Peyer's patch (tissue), 4 donors: ENCODE measurements at regions not wholly inside any gene's neighbourhood (a gene's known extent, or its start where the extent isn't known, plus 50 kb on each side); places are given as distances from the start of the nearest gene placed in this dataset.

Source experiments
- DNase-seq, 3 donors: peaks; one replicate each; pipeline ENCODE4 v3.0.0-alpha.2; 2017 to 2019
- H3K27ac ChIP-seq, 4 donors: fragments of 200-600 bp; sonication (generic); one replicate each; pipeline ENCODE4 v1.5.1; 2016 to 2019
- H3K27me3 ChIP-seq, 2 donors: fragments of 200-600 bp; sonication (generic); one replicate each; pipeline ENCODE4 v1.5.1; 2019
- H3K36me3 ChIP-seq, 3 donors: fragments of 200-600 bp; sonication (generic); one replicate each; pipeline ENCODE4 v1.5.1; 2016 to 2019
- H3K4me1 ChIP-seq, 4 donors: fragments of 200-600 bp; sonication (generic); one replicate each; pipeline ENCODE4 v1.5.1; 2016 to 2019
- H3K4me3 ChIP-seq, 4 donors: fragments of 200-600 bp; sonication (generic); 1 replicate in 3 of 4; 2 replicates in 1 of 4; pipeline ENCODE4 v1.5.1; 2016 to 2019; ENCODE audit warnings: mild to moderate bottlenecking in 1 of 4
- H3K9me3 ChIP-seq, 4 donors: fragments of 200-600 bp; sonication (generic); one replicate each; pipeline ENCODE4 v1.5.1; 2016 to 2019; ENCODE audit warnings: mild to moderate bottlenecking in 1 of 4
- CTCF ChIP-seq, 6 experiments: fragments of 450-650 bp in 4 of 6; fragments of 200-600 bp in 2 of 6; sonication (generic) in 1 of 6; IDR thresholded peaks; one replicate each; pipeline ENCODE4 v1.5.1; 2017 to 2019; ENCODE audit warnings: antibody characterized with exemption in 6 of 6, mild to moderate bottlenecking in 3 of 6, moderate library complexity in 1 of 6
- POLR2A ChIP-seq, 2 donors: fragments of 450-650 bp; IDR thresholded peaks; one replicate each; pipeline ENCODE4 v1.5.1; 2017; ENCODE audit warnings: antibody characterized with exemption in 2 of 2, mild to moderate bottlenecking in 2 of 2, moderate library complexity in 2 of 2

DNA sequence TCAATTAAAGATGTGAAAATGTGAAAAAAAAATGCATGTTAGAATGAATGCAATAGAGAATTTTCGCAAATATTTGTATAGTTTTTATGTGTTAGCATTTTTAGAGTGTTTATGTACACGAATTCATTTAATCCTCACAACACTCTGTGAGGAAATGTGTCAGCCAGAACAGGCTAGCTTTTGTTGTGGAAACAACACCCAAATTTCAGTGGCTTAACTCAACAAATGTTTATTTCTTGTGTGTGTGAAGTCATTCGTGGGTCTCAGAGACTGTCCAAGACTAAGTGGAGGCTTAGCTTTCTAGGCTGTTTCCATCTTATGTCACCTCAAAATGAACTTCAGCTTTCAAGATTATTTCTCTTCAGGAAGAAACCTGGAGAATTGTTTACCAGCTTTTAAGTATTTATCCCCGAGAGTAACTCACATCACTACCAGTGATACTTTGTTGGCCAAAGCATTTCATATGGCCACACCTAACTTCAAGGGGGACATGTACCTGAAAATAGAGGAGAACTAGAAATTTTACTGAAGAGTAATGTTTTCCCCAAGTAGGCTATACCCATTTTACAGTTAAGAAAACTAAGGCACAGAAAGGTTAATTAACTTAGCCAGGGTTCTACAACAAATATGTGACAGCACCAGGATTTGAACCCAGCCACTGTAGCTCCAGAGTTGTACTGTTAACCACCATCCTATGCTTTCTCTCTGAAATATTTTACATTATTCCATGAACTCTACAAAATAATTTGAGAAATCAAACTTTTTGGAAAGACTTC, 306.1 kb downstream of the QKI start:
- H3K9me3 ChIP-seq, result no peaks in the 10 kb centered on the region
- H3K4me1 ChIP-seq, result no peaks in the 10 kb centered on the region
- DNase-seq, result no peak
- H3K27me3 ChIP-seq, result no peaks in the 10 kb centered on the region
- no peak overlapping the region for H3K27ac ChIP-seq
- no peaks in the 10 kb centered on the region for H3K36me3 ChIP-seq
- no peak for TF ChIP-seq CTCF (IDR thresholded peaks at IDR 0.05)
- TF ChIP-seq POLR2A (IDR thresholded peaks at IDR 0.05), result no peak
- no peak overlapping the region for H3K4me3 ChIP-seq

- no peak overlapping the region for H3K4me3 ChIP-seq
- TF ChIP-seq POLR2A (IDR thresholded peaks at IDR 0.05) (no peak), CTCF (IDR thresholded peaks at IDR 0.05) (no peak)
- H3K36me3 ChIP-seq, result no peaks in the 10 kb centered on the region
- no peaks in the 10 kb centered on the region for H3K27me3 ChIP-seq
- DNase-seq, result no peak
- no peak overlapping the region for H3K27ac ChIP-seq
- H3K4me1 ChIP-seq, result no peaks in the 10 kb centered on the region
- H3K9me3 ChIP-seq, result no peaks in the 10 kb centered on the region
Measured at GRCh38 chr6:163720005-163720404, 305.5 kb downstream of the QKI start.

DNA sequence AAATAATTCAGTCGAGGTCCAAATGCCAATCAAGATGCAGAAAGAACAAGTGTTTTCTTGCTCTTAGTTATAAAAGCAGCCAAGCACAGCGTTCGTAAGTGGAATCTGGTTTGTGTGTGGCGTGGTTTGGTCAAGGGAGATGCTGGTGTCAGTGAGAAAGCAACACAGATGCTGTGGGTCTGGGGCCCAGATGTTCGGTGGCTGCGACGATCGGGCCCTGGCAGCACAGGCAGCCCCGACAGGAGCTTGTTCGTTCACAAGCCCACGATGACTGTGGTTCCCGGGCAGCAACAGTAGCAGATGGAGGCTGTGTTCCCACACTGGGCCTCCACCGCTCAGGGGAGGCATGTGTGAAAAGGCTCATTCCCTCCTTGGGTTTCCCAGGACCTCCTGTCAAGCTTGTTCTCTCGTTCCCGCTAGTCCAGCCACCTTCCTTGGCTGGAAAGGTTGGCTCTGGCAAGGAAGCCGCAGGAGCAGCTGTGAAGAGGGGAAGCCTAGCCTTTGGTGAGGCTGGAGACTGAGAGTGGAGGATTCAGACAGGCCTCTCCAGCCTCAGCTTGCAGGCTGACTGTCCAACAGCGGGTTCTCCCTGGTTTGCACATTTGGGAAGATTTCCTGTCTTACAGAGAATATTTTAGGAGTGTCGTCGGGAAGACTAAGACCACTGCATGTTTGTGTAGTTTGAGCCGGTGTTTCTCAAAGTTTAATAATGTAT, 304.7 kb downstream of the QKI start:
- DNase-seq, result no peak
- H3K4me3 ChIP-seq, result no peak overlapping the region
- no peak for TF ChIP-seq POLR2A (IDR thresholded peaks at IDR 0.05)
- no peak for TF ChIP-seq CTCF (IDR thresholded peaks at IDR 0.05)
- no peaks in the 10 kb centered on the region for H3K27me3 ChIP-seq
- H3K36me3 ChIP-seq, result no peaks in the 10 kb centered on the region
- H3K9me3 ChIP-seq, result no peaks in the 10 kb centered on the region
- H3K27ac ChIP-seq, result no peak overlapping the region
- H3K4me1 ChIP-seq, result no peaks in the 10 kb centered on the region

GRCh38 chr6:163718537-163718936, 304.0 kb downstream of the QKI start:
- no peak for DNase-seq
- H3K27me3 ChIP-seq, result no peaks in the 10 kb centered on the region

DNA sequence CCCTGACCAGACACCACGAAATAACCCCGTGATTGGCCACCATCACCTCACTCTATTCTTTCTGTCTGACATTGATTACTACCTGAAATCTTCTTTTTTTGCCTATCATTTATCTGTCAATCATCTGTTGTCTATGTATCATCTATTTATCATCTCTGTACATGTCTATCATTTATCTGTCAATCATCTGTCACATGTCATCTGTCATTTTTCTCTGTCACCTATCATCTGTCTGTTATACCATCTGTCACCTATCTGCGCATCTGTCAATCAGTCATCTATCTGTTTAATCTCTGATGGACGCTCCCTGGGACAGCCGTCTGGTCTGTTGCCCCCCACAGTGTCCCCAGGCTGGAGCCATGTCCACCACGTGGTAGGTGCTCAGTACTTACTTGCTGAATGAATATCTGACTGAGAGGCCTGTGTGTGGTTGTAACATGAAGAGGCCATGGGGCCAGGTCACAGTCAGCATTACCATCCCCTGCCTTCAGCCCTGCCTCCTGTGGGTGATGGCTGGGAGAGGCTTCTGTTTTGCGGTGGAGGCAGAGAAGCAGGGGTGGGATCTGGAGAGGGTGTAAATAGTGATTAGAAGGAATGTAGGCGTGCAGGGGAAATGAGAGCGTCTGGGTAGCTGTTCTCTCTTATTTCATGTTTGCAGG, 302.7 kb downstream of the QKI start:
- H3K36me3 ChIP-seq, result no peaks in the 10 kb centered on the region
- no peak overlapping the region for H3K4me3 ChIP-seq
- TF ChIP-seq POLR2A (IDR thresholded peaks at IDR 0.05), result no peak
- no peak for TF ChIP-seq CTCF (IDR thresholded peaks at IDR 0.05)
- no peaks in the 10 kb centered on the region for H3K27me3 ChIP-seq
- no peak for DNase-seq
- no peaks in the 10 kb centered on the region for H3K9me3 ChIP-seq
- H3K4me1 ChIP-seq, result peaks cover 0 to 9% (median 3%) of the 10 kb centered on the region in 4 donors
- no peak overlapping the region for H3K27ac ChIP-seq

More at GRCh38 chr6:163718537-163718936, 304.0 kb downstream of the QKI start:
- Histone ChIP-seq H3K4me3 (no peak overlapping the region), H3K4me1 (no peaks in the 10 kb centered on the region), H3K27ac (no peak overlapping the region), H3K36me3 (no peaks in the 10 kb centered on the region), H3K9me3 (no peaks in the 10 kb centered on the region)
- TF ChIP-seq CTCF (IDR thresholded peaks at IDR 0.05) (no peak), POLR2A (IDR thresholded peaks at IDR 0.05) (no peak)
